H1 (cell line): ENCODE measurements at regions not wholly inside any gene's neighbourhood (a gene's known extent, or its start where the extent isn't known, plus 50 kb on each side); places are given as distances from the start of the nearest gene placed in this dataset.

Experiments
- CTCF ChIA-PET: fragments of 300-600 bp; sonication (Branson Sonifier 250); formaldehyde crosslinking; loops from one replicate; lab custom pipeline; 2021; ENCODE audit not compliant: partially characterized antibody; lab: Charles Lee
- POLR2A ChIA-PET: fragments of 300-600 bp; sonication (Branson Sonifier 250); formaldehyde crosslinking; loops from one replicate; lab custom pipeline; 2021; ENCODE audit warnings: inconsistent platforms; ENCODE audit not compliant: partially characterized antibody; lab: Charles Lee
- DNase-seq, 2 experiments: peaks; one replicate each; pipeline versions ENCODE4 v3.0.0 to v3.0.0-alpha.2; 2010 to 2022; ENCODE audit warnings: low spot score in 2 of 2, low read depth in 1 of 2, mixed read lengths in 1 of 2
- FAIRE-seq: peaks from 2 replicates; lab custom pipeline; 2011; peaks lifted over from hg19 to GRCh38; lab: Jason Lieb, UNC
- H2AFZ ChIP-seq: 2 replicates; pipeline ENCODE4 v1.8.1; 2012; ENCODE audit warnings: low read length, inconsistent platforms
- H2AK5ac ChIP-seq: 2 replicates; pipeline ENCODE4 v1.6.1; 2013; ENCODE audit warnings: low read depth, low read length
- H2BK120ac ChIP-seq: replicated peaks from 2 replicates; pipeline ENCODE3; 2013; ENCODE audit warnings: low read depth, low read length, inconsistent platforms
- H2BK12ac ChIP-seq: 2 replicates; pipeline ENCODE4 v1.6.1; 2013; ENCODE audit warnings: low read depth, low read length
- H2BK15ac ChIP-seq: 2 replicates; pipeline ENCODE4 v1.6.1; 2013; ENCODE audit warnings: low read length
- H2BK20ac ChIP-seq: 2 replicates; pipeline ENCODE4 v1.6.1; 2013; ENCODE audit warnings: low read length
- H2BK5ac ChIP-seq: 2 replicates; pipeline ENCODE4 v1.6.1; 2013; ENCODE audit warnings: low read depth, low read length
- H3K14ac ChIP-seq: 2 replicates; pipeline ENCODE4 v1.6.1; 2013; ENCODE audit warnings: inconsistent platforms; ENCODE audit not compliant: insufficient read length
- H3K18ac ChIP-seq: 2 replicates; pipeline ENCODE4 v1.6.1; 2013; ENCODE audit warnings: low read length; ENCODE audit errors: extremely low read depth
- H3K23ac ChIP-seq: 2 replicates; pipeline ENCODE4 v1.6.1; 2013; ENCODE audit warnings: inconsistent platforms; ENCODE audit not compliant: insufficient read length
- H3K23me2 ChIP-seq: 2 replicates; pipeline ENCODE4 v1.6.1; 2013; ENCODE audit warnings: low read depth, low read length
- H3K27ac ChIP-seq: 2 replicates; pipeline ENCODE4 v1.6.1; 2011; ENCODE audit warnings: low read depth, low read length, inconsistent platforms
- H3K27me3 ChIP-seq, 4 experiments: replicated peaks in 1 of 4; 1 replicate in 1 of 4; 2 replicates in 3 of 4; pipeline versions ENCODE4 v1.6.1 to v1.8.1; 2011 to 2013; ENCODE audit warnings: low read length in 3 of 4, mild to moderate bottlenecking in 3 of 4, inconsistent platforms in 2 of 4, mixed read lengths in 2 of 4, moderate library complexity in 1 of 4; ENCODE audit not compliant: control insufficient read depth in 3 of 4, insufficient read depth in 3 of 4; ENCODE audit errors: extremely low read depth in 1 of 4
- H3K36me3 ChIP-seq, 4 experiments: 2 replicates each; pipeline versions ENCODE4 v1.6.1 to v1.8.1; 2011 to 2013; ENCODE audit warnings: mild to moderate bottlenecking in 4 of 4, low read length in 3 of 4, moderate library complexity in 2 of 4, control low read depth in 1 of 4, inconsistent platforms in 1 of 4; ENCODE audit not compliant: insufficient read depth in 4 of 4, control insufficient read depth in 2 of 4
- H3K4ac ChIP-seq: replicated peaks from 2 replicates; pipeline ENCODE3; 2013; ENCODE audit warnings: low read length, low read depth, mixed read lengths, inconsistent platforms; ENCODE audit not compliant: insufficient read length
- H3K4me1 ChIP-seq, 4 experiments: replicated peaks in 1 of 4; 1 replicate in 1 of 4; 2 replicates in 3 of 4; pipeline versions ENCODE4 v1.6.1 to v1.8.1; 2011 to 2013; ENCODE audit warnings: low read length in 3 of 4, inconsistent platforms in 2 of 4, mixed read lengths in 1 of 4; ENCODE audit not compliant: insufficient read depth in 4 of 4, control insufficient read depth in 3 of 4
- H3K4me2 ChIP-seq, 2 experiments: 2 replicates each; pipeline versions ENCODE4 v1.6.1 to v1.8.1; 2011 to 2013; ENCODE audit warnings: low read depth in 2 of 2, low read length in 2 of 2, control low read depth in 1 of 2, inconsistent platforms in 1 of 2, mild to moderate bottlenecking in 1 of 2; ENCODE audit not compliant: insufficient read depth in 1 of 2
- H3K4me3 ChIP-seq, 4 experiments: fragments of 200-600, 300-600 bp in 1 of 4; sonication (generic), shearing (Covaris generic), sonication (Bioruptor Twin) in 1 of 4; 2 replicates each; pipeline versions ENCODE4 v1.5.1 to v1.8.1; 2011 to 2016; ENCODE audit warnings: low read length in 4 of 4, low read depth in 3 of 4, control low read depth in 2 of 4, inconsistent platforms in 2 of 4, mild to moderate bottlenecking in 2 of 4, mixed read lengths in 1 of 4, moderate library complexity in 1 of 4; ENCODE audit not compliant: insufficient read depth in 2 of 4; ENCODE audit errors: extremely low read depth in 1 of 4
- H3K56ac ChIP-seq: replicated peaks from 2 replicates; pipeline ENCODE3; 2013; ENCODE audit warnings: low read depth, mild to moderate bottlenecking, mixed read lengths, low read length, inconsistent platforms; ENCODE audit not compliant: insufficient read length
- H3K79me1 ChIP-seq: 2 replicates; pipeline ENCODE4 v1.6.1; 2013; ENCODE audit warnings: low read depth, low read length, control low read depth
- H3K79me2 ChIP-seq, 2 experiments: 2 replicates each; pipeline versions ENCODE4 v1.6.1 to v1.8.1; 2012 to 2013; ENCODE audit warnings: low read length in 2 of 2, mild to moderate bottlenecking in 2 of 2, inconsistent platforms in 1 of 2; ENCODE audit not compliant: insufficient read depth in 2 of 2, control insufficient read depth in 1 of 2
- H3K9ac ChIP-seq, 4 experiments: replicated peaks in 1 of 4; 1 replicate in 1 of 4; 2 replicates in 3 of 4; pipeline versions ENCODE4 v1.6.1 to v1.8.1; 2011 to 2013; ENCODE audit warnings: low read depth in 3 of 4, low read length in 3 of 4, control low read depth in 2 of 4, mild to moderate bottlenecking in 2 of 4, moderate library complexity in 2 of 4, inconsistent platforms in 1 of 4; ENCODE audit errors: extremely low read depth in 1 of 4
- H3K9me3 ChIP-seq, 2 experiments: 2 replicates each; pipeline versions ENCODE4 v1.6.1 to v1.8.1; 2012 to 2013; ENCODE audit warnings: mild to moderate bottlenecking in 2 of 2, moderate library complexity in 2 of 2, control low read depth in 1 of 2, inconsistent platforms in 1 of 2, low read depth in 1 of 2, low read length in 1 of 2, mixed read lengths in 1 of 2; ENCODE audit not compliant: insufficient read depth in 2 of 2
- H4K20me1 ChIP-seq, 2 experiments: replicated peaks in 1 of 2; 2 replicates each; pipeline versions ENCODE3 to v1.8.1; 2011 to 2013; ENCODE audit warnings: inconsistent platforms in 2 of 2, low read length in 2 of 2, mild to moderate bottlenecking in 1 of 2; ENCODE audit not compliant: insufficient read depth in 2 of 2, control insufficient read depth in 1 of 2
- H4K5ac ChIP-seq: 2 replicates; pipeline ENCODE4 v1.6.1; 2013; ENCODE audit warnings: low read length, low read depth, mixed read lengths, inconsistent platforms; ENCODE audit not compliant: insufficient read length
- H4K8ac ChIP-seq: 2 replicates; pipeline ENCODE4 v1.8.0; 2013; ENCODE audit warnings: mild to moderate bottlenecking, moderate library complexity, low read length, inconsistent platforms; ENCODE audit not compliant: insufficient read depth; ENCODE audit errors: extremely low read depth
- H4K91ac ChIP-seq: replicated peaks from 2 replicates; pipeline ENCODE3; 2013; ENCODE audit warnings: low read length, mixed read lengths, inconsistent platforms; ENCODE audit not compliant: insufficient read length
- BCL11A ChIP-seq, 2 experiments: IDR thresholded peaks; one replicate each; pipeline ENCODE4 v1.6.1; 2011; ENCODE audit warnings: low read depth in 2 of 2, low read length in 2 of 2, mild to moderate bottlenecking in 2 of 2
- WGBS, 2 experiments: shearing (Covaris generic) in 1 of 2; methylation state at CpG; one replicate each; pipeline versions ENCODE4 v1.1.6 to v1.1.7; 2013 to 2015; ENCODE audit warnings: low lambda C conversion rate in 2 of 2, mixed read lengths in 2 of 2, inconsistent platforms in 1 of 2, low coverage in 1 of 2, missing lambda C conversion rate in 1 of 2; ENCODE audit not compliant: insufficient replicate concordance in 2 of 2, insufficient coverage in 1 of 2, insufficient read length in 1 of 2; ENCODE audit errors: extremely low coverage in 1 of 2, missing lambda C conversion rate in 1 of 2; 5-methylcytosine and 5-hydroxymethylcytosine counted together

GRCh38 chrY:16075701-16076100 lies 1551.4 kb downstream of the NLGN4Y start:
- Histone ChIP-seq H2BK120ac (no peak overlapping the region), H4K91ac (no peak overlapping the region), H2AFZ (no peak overlapping the region), H3K4me3 (no peak overlapping the region), H3K4me2 (no peak overlapping the region), H3K79me2 (no peaks in the 10 kb centered on the region), H4K8ac (no peak overlapping the region)
- WGBS, 2 experiments = 100% methylated on average over 1 of the region's 1 CpG; no CpG with 5 or more reads in 1 of the 2 experiments
- TF ChIP-seq BCL11A (IDR thresholded peaks at IDR 0.05; ENCODE audit: low read depth in 2 of 2, low read length in 2 of 2) = no peak
- TF ChIP-seq, all 59 proteins: peak for 0
- Histone ChIP-seq H2BK20ac (no peak overlapping the region), H3K9me3 (no peaks in the 10 kb centered on the region), H3K9ac (no peak overlapping the region), H3K4ac (no peak overlapping the region), H3K79me1 (no peaks in the 10 kb centered on the region), H3K23ac (no peak overlapping the region), H4K20me1 (no peaks in the 10 kb centered on the region), H2AK5ac (no peak overlapping the region), H2BK5ac (no peak overlapping the region), H3K56ac (no peak overlapping the region), H2BK15ac (no peak overlapping the region), H4K5ac (no peak overlapping the region), H3K23me2 (no peaks in the 10 kb centered on the region), H3K18ac (no peak overlapping the region), H3K4me1 (no peaks in the 10 kb centered on the region), H3K36me3 (no peaks in the 10 kb centered on the region), H3K27me3 (no peaks in the 10 kb centered on the region), H3K14ac (no peak overlapping the region), H2BK12ac (no peak overlapping the region), H3K27ac (no peak overlapping the region)
- CTCF ChIA-PET = no interaction called here
- DNase-seq = no peak
- FAIRE-seq = no peak
- POLR2A ChIA-PET = no interaction called here
